GM21528 (cell line): ENCODE measurements at regions not wholly inside any gene's neighbourhood (a gene's known extent, or its start where the extent isn't known, plus 50 kb on each side); places are given as distances from the start of the nearest gene placed in this dataset.
"Not testable (repeated sequence)": the region's sequence is repeated elsewhere in the genome, so short reads cannot be mapped to it uniquely, and the experiment has no call there.

Source experiments
- ATAC-seq: cut with Tn5 transposase; IDR thresholded peaks from one replicate; pipeline ENCODE4 v1.9.1; 2021; ENCODE audit warnings: mild to moderate bottlenecking, moderate library complexity; ENCODE audit not compliant: unreplicated experiment, low FRiP score

DNA sequence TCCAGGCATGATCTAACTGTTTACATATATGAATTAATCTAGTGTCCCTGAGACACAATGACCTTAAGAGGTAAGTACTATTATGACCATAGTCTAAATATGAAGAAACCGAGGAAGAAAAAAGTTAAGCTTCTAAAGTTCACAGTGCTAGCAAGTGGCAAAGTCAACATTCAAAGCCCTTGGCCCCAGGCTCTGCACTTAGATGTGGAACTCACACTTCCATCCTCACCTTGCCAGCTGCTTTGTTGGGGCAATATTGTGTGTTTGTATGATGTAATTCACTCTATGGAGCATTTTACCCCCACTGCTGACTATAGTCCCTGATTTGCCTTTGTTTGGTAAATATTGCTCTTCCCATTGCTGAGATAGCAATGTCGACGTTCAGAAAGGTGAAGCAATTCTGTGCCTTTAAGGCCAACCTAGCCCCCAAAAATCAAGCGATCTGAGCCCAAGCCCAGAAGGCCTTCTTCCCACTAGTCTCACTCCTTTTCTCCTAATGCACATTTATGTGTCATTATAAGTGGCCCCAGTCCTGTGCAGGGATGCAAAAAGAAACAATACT, 487.6 kb upstream of the ZMIZ1 start:
- no peak for ATAC-seq

DNA sequence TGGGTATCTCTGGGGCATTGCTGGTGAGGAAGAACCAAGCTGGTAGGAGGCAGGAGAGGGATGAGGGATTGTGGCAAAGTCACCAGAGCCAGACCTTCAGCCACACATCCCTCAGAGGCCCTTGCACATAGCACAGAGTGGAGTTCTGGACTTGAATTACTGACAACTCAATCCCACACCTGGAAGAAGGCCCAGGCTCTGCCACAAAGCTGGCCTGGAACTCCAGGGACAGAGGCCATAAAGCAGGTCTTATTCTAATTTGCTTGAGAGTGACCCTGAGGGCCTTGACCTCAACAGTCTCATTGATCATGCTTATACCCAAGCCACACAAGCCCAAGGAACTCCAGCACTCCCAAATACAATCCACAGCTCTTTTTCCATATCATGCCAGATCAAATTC, 486.2 kb upstream of the ZMIZ1 start:
- no peak for ATAC-seq

DNA sequence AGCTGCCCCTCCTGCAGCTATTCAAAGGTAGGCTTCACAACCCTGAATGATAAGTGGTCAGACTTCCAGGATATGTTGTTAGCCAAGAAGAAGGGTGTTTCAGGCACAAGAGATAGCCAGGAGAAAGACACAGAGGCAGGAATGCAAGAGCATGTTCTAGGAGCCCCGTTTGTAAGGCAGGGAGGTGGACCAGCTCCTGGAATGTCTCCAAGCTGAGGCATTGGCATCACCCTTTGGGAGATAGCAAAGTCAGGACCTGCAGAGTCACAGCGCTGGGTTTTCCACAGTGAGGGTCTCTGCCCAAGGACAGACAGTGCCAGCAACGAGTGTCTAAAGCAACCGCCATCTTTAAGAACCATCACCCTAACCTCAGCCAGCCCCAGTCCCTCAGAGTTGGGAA, 484.5 kb upstream of the ZMIZ1 start:
- ATAC-seq: no peak

DNA sequence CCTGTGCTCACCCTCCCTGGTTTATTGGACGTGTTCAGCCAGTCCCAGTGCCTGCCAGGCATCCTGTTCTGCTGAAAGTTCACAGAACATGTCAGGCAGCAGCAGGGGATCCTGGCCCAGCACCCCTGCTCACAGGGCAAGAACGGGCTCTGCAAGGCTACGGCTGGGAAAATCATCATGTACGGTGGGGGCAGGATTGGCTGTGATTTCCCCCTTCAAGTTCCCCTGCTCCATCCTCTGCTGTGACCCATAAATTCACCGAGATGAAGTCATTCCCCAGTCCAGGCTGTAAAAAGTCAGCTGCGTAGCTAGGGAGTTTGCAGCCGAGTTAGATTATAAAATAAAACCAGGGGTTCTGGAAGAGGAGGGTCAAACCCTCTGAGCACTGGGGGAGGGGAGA, 484.1 kb upstream of the ZMIZ1 start:
- no peak for ATAC-seq

DNA sequence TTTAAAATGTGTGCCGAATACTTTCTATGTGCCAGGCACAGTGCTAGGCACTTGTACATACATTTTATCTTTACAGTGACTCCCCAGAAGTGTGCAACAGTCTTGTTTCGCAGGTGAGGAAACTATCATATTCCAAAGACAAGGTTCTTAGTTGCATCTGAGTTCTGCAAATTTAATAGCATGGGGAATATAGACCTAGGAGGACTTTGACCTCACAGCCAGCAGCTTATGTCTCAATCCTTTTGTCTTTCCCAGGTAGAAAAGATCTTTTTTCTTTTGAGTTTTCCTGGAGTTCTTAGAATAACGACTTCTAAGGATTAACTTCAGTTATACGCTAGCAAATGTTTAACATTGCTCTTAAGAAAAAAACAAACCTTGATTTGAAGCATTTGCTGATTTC, 482.8 kb upstream of the ZMIZ1 start:
- no peak for ATAC-seq

DNA sequence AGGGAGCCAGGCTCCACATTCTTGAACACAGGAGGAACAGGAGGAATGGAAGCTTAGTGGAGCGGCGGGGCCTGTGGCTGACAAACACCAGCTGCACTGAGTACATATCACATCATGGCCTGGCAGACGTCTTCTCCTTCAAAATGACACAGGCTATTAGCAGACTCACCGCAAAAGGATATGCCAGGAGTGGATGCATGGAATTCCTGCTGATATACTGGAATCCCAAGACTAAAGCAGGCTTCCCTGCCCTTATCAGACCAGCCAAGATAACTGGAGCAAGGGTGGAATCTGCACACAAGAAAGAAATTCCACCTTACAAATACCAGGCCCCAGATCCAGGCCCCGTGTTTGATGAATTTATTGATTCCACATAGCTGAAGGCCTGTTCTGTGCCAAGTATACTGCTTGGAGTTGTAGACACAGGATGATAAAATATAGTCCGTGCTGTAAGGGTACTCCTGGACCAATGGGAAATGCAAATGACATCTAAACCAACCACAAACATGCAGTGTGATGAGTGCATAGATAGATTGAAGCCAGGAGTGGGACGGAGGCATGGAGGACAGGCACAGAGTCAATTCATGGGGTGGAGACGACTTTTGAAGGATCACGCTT, 480.5 kb upstream of the ZMIZ1 start:
- no peak for ATAC-seq

DNA sequence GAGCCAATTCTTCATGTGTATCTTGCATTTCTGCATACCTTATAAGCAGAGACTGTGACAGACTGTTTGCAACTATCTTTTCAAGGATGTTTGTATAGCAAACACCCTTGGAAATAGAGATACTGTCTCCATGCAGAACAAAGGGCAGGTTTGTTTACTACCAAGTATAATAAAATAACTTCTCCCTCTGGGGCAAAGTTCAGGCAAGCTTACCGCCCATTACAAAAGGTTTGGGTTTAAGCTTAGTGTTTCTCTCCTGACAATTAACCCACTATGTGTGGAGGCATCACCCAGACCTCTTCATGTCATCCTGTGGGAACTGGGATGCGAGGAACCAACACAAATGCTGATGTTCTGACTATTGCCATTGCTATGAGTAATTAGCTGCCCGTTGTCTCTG, 479.1 kb upstream of the ZMIZ1 start:
- ATAC-seq: no peak

DNA sequence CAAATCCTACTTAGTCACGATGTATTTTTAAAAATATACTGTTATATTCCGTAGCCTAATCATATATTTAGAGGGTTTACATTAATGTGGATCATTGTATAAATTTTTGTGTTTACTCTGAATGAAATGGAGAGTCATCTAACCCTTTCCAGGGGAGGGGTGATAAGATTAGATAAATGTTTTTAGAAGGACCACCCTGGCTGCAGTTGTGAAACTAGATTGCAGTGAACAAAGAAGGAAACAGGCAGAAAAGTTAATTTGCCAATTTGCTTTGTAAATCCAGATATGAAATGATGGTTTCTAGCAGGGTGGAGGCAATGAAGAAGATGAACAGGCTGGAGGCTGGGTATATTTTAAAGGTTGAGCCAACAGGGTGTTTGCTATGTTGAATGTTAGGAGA, 477.7 kb upstream of the ZMIZ1 start:
- ATAC-seq: no peak

DNA sequence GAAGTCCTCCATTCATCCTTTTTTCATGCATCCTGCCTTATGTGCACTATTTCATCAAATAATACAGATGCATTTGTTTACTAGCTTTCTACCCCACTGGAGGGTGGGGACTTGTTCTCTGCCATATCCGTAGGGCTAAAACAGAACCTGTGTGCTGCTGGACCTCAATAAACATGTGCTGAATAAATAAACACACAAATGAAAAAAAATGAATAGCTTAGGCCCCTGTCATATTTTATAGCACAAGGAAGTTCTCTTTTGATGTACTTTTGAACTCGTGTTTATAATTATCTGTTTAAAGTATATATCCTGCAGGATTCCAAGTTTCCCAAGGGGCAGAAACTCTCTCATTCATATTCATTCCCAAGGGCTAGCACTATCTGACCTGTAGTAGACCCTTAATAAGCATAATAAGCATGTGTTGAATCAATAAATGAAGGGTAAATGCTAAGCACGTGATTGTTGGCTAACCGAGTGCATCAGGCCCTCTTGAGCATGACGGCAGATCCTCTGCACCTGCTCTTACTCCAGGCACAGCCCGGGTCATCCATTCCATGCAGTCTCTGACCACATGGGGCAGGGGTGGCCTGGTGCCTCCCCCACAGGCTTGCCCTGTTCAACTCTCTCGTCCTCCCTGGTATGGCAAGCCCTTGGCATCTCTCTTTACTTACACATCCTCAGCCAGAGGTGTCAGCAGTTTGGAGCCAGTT, 474.1 kb upstream of the ZMIZ1 start:
- no peak for ATAC-seq

DNA sequence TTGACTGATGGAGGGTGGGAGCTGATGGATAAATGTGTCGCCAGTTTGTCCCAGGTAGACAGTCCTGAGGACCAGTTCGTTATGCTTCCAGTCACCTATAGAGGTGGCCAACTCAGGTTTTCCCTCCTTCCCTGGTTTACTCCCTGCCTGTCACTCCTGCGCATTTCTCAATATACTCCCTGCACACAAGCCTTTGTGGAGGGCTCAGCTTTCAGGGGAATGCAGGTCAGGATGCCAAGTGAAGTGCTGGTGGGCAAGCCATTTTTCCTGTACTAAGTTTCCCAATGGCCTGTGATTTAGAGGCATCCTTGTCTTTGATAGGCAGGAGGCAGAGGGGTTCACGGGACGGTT, 473.5 kb upstream of the ZMIZ1 start:
- ATAC-seq: no peak

DNA sequence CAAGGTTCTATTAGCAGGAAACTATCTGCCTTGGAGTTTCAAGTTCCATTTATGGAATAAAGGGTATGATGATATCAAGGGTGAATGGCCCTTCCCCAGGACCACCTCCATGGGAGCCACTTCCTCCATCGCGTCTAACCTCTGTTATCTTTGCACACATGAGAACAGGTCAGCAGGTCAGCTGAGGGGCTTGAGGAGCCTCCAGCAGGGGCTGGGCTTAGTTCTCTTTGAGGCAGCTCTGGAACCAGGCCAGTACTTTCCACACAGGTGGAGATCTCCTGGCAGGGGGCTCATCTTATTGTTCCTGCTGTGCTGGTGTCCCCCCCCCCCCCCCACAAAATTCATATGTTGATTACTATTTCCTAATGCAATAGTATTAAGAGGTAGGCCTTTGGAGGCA, 472.2 kb upstream of the ZMIZ1 start:
- no peak for ATAC-seq

DNA sequence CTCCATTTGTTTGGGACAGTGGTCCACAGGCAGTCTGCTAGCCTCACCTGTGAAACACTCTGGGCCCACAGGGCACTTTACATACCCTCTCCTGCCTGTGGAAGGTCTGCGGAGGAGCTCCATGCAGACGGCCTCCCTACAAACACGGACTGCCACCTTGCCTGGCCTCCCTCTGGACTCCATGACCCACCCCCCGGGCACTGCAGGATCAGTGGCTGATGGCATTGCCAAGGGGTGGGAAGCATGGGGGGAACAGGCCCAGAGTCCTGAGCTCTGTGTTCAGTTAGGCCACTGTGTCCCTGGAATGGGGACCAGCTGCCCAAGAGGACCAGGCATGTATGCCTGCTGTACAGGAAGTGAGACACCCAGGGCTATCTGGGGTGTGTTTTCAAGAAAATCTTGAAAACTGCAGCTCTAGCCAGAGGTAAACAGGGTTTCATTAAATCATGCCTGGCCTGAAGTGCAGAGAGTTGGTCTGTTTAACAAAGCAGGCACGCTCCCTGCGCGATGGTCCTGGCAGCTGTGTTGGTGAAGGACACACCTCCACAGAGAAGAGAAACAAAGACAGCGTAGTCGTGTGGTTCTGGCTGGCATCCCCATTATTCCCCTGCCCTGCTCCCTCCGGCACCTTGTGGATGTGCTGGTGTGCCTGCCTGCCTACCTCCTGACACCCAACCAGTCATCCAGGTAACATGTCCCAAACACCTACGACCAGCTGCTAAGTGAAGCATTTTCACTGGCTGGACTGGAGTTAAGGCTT, 470.8 kb upstream of the ZMIZ1 start:
- ATAC-seq: no peak

DNA sequence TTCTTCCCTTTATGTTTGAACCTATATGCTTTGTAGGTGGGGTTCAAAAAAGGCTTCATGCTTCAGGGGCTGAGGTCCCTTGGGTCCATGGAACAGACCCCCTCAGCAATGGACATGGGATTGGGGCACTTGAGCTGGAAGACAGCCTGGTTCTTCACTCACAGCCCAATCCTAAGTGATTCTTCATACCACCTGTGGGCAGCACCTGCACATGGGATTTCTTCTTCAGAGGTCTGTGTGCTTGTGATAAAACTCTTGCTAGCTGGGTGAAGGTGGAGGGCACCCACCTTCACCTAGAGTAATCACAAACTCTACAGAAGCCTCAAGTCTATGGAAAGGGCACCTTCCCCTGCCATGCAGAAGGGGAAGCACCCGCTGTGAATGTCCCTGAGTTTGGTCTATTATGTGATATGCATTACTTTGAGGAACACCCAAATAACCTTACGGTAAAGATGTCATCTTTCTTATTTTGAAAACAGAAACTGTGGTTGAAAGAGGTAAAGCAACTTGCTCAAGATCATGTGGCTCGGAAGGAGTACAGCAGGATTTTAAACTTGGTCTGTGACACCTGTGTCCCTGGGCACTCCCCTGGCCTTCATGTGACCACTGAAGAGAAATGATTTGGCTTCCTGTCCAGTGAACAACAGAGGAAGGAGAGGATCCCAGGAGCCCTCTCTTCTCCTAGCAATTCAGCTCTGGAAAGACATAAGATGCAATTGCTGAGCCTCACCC, 469.5 kb upstream of the ZMIZ1 start:
- ATAC-seq: no peak

DNA sequence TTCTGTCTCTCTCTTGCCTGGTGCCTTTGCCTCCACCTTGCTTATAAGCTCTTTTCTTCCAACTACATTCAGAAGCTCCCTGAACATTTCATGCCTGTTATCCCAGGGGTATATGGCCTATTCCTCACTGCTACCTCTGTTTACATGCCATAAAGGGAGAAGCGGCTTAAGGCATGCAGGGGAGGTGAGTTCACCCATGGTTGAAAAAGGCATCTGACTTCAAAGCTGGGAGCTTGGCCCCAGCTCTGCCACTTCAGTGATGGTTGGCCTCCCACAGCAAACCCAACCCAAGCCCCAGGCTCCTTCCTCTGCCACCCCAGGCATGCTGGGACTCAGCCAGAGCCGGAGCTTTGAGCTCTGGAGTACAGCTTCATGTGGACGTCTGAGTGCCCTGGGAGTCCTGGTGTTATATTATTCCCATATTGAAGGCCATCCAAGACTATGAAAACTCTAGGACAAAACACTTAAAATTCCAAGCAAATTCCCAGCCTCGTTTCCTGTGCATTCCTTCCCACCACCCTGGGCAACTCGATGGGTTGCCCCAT, 468.6 kb upstream of the ZMIZ1 start:
- no peak for ATAC-seq

DNA sequence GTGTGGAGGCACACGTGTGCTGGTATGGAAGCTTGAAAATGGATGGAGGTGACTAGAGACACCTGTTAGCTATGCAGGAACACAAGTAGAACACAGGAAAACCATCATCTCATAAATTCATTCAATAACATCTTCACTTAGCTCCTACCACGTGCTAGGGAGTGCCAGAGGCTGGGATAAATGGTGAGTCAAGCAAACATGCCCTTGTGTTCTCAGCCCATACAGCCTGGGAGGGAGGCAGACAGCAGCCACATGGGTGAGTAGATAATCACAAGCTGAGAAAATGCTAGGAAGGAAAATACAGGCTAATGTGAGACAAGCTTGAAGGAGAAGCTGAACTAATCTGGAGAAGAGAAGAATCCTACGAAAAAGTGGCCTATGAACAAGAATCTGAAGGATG, 468.0 kb upstream of the ZMIZ1 start:
- ATAC-seq: no peak

DNA sequence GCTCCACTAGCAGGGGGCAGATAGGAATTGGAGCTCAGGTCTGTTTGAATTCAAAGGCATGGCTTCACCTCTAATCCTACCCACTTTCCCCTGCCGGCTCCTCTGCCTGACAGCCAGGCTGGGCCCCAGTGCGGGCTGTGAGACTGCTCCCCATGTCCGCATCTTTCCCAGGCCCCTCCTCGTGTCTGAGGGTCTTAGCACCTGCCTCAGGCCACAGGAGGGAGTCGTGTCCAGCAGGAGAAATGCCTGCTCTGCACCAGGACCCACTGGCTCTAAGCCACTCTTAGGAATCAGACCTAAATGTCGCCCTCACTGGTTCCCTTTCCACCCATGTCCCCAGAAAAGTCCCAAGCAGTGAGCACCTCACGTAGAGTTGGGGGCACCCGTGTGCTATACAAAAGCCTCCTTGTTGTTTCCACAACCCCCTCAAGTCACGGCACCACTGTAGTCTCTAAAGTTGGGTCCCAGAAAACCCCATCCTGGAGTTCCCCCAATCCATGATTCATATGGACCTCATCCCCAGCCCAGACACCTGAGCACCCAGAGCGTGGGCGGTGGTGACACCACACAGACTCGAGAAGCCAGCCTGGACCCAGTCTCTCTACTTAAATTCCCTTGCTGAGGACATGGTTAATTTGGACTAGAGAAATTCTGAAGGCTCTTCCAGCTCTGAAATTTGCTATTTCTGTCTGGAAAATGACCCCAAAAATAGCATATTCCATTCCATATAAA, 466.4 kb upstream of the ZMIZ1 start:
- no peak for ATAC-seq

DNA sequence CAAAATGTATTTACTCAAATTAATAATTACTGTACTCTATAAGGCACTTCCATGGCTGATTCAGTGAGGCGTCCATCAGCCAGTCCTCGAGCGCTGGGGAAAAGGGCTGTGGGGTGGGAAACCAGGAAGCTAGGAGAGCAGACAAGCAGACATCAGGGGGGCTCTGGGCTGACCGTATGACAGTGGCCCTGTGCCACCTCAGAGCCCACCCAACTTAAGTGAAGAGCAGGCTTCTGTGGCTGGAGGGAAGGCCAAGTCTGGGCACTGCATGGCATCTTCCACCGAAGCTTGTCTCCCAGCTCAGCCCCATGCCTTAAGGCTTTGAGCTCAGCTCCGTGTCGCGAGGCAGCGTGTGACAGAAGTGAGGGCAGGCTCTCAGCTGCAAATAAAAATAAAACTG, 464.5 kb upstream of the ZMIZ1 start:
- no peak for ATAC-seq

DNA sequence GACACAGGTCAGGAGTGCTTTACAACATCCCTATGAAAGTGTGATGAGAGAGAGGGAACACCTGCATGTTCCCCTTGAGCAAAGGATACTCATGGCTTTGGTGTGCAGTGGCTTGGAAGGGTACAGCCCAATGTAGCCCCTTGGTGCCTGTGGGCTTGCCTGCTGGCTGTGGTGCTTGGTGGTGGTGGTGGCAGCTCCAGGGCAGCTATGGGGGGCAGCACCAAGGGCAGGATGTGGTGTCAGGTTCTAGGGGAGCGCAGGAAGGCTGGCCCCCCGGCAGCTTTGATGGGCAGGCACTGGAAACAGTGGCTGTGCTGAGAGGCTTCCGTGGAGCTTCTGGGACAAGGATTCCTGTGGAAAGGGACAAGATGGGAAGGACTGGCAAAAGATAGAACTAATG, 464.0 kb upstream of the ZMIZ1 start:
- no peak for ATAC-seq

DNA sequence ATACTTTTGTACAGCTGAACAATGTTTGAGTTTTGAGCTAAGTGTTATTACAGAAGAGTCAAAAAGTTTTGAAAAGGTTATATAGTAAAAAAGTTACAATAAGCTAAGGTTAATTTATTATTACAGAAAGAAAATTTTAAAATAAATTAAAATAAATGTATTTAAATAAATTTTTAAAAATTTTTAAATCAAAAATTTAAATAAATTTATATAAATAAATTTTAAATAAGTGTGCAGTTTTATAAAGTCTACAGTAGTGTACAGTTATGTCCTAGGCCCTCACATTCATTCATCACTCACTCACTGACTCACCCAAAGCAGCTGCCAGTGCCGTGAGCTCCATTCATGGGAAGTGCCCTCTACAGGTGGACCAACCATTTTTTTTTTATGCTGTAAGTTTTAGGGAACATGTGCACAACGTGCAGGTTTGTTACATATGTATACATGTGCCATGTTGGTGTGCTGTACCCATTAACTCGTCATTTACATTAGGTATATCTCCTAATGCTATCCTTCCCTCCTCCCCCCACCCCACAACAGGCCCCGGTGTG, 462.9 kb upstream of the ZMIZ1 start:
- ATAC-seq: no peak

DNA sequence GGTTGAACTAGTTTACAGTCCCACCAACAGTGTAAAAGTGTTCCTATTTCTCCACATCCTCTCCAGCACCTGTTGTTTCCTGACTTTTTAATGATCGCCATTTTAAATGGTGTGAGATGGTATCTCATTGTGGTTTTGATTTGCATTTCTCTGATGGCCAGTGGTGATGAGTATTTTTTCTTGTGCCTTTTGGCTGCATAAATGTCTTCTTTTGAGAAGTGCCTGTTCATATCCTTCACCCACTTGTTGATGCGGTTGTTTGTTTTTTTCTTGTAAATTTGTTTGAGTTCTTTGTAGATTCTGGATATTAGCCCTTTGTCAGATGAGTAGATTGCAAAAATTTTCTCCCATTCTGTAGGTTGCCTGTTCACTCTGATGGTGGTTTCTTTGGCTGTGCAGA, 462.0 kb upstream of the ZMIZ1 start:
- ATAC-seq: not testable (repeated sequence)
